H1 (cell line): ENCODE measurements at regions not wholly inside any gene's neighbourhood (a gene's known extent, or its start where the extent isn't known, plus 50 kb on each side); places are given as distances from the start of the nearest gene placed in this dataset.

Experiments
- EP300 ChIP-seq, 2 experiments: IDR thresholded peaks; 1 replicate in 1 of 2; 2 replicates in 1 of 2; pipeline ENCODE4 v1.6.1; 2011 to 2012; ENCODE audit warnings: low read depth in 2 of 2, low read length in 2 of 2, mild to moderate bottlenecking in 2 of 2, borderline replicate concordance in 1 of 2, inconsistent platforms in 1 of 2, moderate library complexity in 1 of 2
- EZH2 ChIP-seq: fragments of 200-600 bp; sonication (generic); IDR thresholded peaks from 2 replicates; pipeline ENCODE4 v1.7.1; 2012; ENCODE audit warnings: low read depth, mild to moderate bottlenecking, moderate library complexity, low read length, inconsistent platforms; ENCODE audit not compliant: severe bottlenecking
- POLR2AphosphoS5 ChIP-seq: IDR thresholded peaks from 2 replicates; pipeline ENCODE4 v1.6.1; 2011; ENCODE audit warnings: low read depth, low read length
- RXRA ChIP-seq: IDR thresholded peaks from 2 replicates; pipeline ENCODE4 v1.6.1; 2011; ENCODE audit warnings: low read depth, mild to moderate bottlenecking, low read length, moderate library complexity; ENCODE audit not compliant: insufficient read depth
- ZNF274 ChIP-seq: IDR thresholded peaks from 2 replicates; pipeline ENCODE4 v1.7.0; 2012; ENCODE audit warnings: low read length, borderline replicate concordance; ENCODE audit errors: extremely low read depth
- TF ChIP-seq, protein P1 (sequence below), 3 experiments: IDR thresholded peaks; 1 replicate in 2 of 3; 2 replicates in 1 of 3; pipeline versions ENCODE4 v1.5.1 to v1.6.1; 2011; ENCODE audit warnings: low read length in 3 of 3, mild to moderate bottlenecking in 3 of 3, inconsistent platforms in 2 of 3, low read depth in 1 of 3, moderate library complexity in 1 of 3; ENCODE audit not compliant: insufficient read depth in 1 of 3; ENCODE audit errors: control extremely low read depth in 1 of 3

DNA sequence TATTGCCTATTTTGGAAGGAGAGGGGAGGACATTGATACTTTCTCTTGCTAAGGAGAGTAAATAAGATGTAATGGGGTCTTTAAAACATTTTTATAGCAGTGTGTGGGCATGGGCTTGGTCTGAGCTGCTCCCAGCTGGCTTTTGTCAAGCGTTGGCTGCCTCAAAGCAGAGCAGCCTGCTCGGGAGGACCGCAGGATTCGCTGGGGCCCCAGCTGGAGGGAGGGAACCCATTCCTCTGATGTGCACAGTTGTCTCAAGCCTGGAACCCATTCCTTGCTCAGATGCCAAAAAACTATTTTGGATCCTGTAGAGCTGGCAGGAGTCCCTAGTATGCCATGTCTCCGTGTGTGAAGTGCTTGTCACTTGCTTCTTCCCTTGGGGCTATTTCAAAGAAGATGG is 59.4 kb upstream of the RMDN2 start:
- TF ChIP-seq ZNF274: no peak
- no peak for TF ChIP-seq POLR2AphosphoS5
- no peak for TF ChIP-seq EP300 (IDR thresholded peaks at IDR 0.05; ENCODE audit: borderline replicate concordance in 1 of 2, low read depth in 2 of 2, low read length in 2 of 2)
- TF ChIP-seq, protein P1, sequence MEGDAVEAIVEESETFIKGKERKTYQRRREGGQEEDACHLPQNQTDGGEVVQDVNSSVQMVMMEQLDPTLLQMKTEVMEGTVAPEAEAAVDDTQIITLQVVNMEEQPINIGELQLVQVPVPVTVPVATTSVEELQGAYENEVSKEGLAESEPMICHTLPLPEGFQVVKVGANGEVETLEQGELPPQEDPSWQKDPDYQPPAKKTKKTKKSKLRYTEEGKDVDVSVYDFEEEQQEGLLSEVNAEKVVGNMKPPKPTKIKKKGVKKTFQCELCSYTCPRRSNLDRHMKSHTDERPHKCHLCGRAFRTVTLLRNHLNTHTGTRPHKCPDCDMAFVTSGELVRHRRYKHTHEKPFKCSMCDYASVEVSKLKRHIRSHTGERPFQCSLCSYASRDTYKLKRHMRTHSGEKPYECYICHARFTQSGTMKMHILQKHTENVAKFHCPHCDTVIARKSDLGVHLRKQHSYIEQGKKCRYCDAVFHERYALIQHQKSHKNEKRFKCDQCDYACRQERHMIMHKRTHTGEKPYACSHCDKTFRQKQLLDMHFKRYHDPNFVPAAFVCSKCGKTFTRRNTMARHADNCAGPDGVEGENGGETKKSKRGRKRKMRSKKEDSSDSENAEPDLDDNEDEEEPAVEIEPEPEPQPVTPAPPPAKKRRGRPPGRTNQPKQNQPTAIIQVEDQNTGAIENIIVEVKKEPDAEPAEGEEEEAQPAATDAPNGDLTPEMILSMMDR (IDR thresholded peaks at IDR 0.05; ENCODE audit: control extremely low read depth in 1 of 3, insufficient read depth in 1 of 3, low read depth in 1 of 3, low read length in 3 of 3): no peak
- no peak for TF ChIP-seq RXRA
- no peak for TF ChIP-seq EZH2
